C4-2B (cell line): ENCODE measurements at regions not wholly inside any gene's neighbourhood (a gene's known extent, or its start where the extent isn't known, plus 50 kb on each side); places are given as distances from the start of the nearest gene placed in this dataset.

Source experiments
- CTCF ChIP-seq: fragments of 450-650 bp; conservative IDR thresholded peaks from 2 replicates; pipeline ENCODE4 v1.5.1; 2017; ENCODE audit warnings: mild to moderate bottlenecking
- ZFX ChIP-seq: fragments of 450-650 bp; IDR thresholded peaks from 2 replicates; pipeline ENCODE4 v1.6.1; 2017

- TF ChIP-seq CTCF (no peak), ZFX (no peak)
Measured at GRCh38 chr16:51648526-51648925, 497.5 kb upstream of the SALL1 start.
